ENCODE measurements at regions not wholly inside any gene's neighbourhood (a gene's known extent, or its start where the extent isn't known, plus 50 kb on each side); places are given as distances from the start of the nearest gene placed in this dataset.
"Not testable (repeated sequence)": the region's sequence is repeated elsewhere in the genome, so short reads cannot be mapped to it uniquely, and the experiment has no call there.

- Mint-ChIP-seq H3K27ac (no peak overlapping the region), H3K27me3 (no peaks in the 10 kb centered on the region), H3K4me3 (no peak overlapping the region), H3K4me1 (ENCODE audit: low read depth) (no peaks in the 10 kb centered on the region), H3K9me3 (peaks cover 10% of the 10 kb centered on the region), H3K36me3 (ENCODE audit: low read depth) (no peaks in the 10 kb centered on the region)
- DNase-seq, result no peak
Measured at GRCh38 chr1:118828038-118828437, 160.1 kb downstream of the TBX15 start.

- Mint-ChIP-seq H3K27ac (no peak overlapping the region), H3K4me3 (no peak overlapping the region), H3K36me3 (ENCODE audit: low read depth) (no peaks in the 10 kb centered on the region), H3K27me3 (no peaks in the 10 kb centered on the region), H3K9me3 (peaks cover 10% of the 10 kb centered on the region), H3K4me1 (ENCODE audit: low read depth) (no peaks in the 10 kb centered on the region)
- DNase-seq, result no peak
Measured at GRCh38 chr1:118827636-118828035, 160.5 kb downstream of the TBX15 start.

- H3K27ac Mint-ChIP-seq, result no peak overlapping the region
- H3K4me3 Mint-ChIP-seq, result no peak overlapping the region
- no peaks in the 10 kb centered on the region for H3K27me3 Mint-ChIP-seq
Measured at GRCh38 chr1:118827207-118827606, 160.9 kb downstream of the TBX15 start.

GRCh38 chr1:118826669-118827068 lies 161.5 kb downstream of the TBX15 start:
- no peaks in the 10 kb centered on the region for H3K36me3 Mint-ChIP-seq (ENCODE audit: low read depth)
- H3K9me3 Mint-ChIP-seq, result peaks cover 10% of the 10 kb centered on the region
- H3K27ac Mint-ChIP-seq, result no peak overlapping the region
- no peak overlapping the region for H3K4me3 Mint-ChIP-seq
- no peaks in the 10 kb centered on the region for H3K4me1 Mint-ChIP-seq (ENCODE audit: low read depth)
- no peak for DNase-seq
- no peaks in the 10 kb centered on the region for H3K27me3 Mint-ChIP-seq

More at GRCh38 chr1:118827207-118827606, 160.9 kb downstream of the TBX15 start:
- Mint-ChIP-seq H3K36me3 (ENCODE audit: low read depth) (no peaks in the 10 kb centered on the region), H3K9me3 (peaks cover 10% of the 10 kb centered on the region), H3K4me1 (ENCODE audit: low read depth) (no peaks in the 10 kb centered on the region)
- no peak for DNase-seq

GRCh38 chr1:118825619-118826018 lies 162.5 kb downstream of the TBX15 start:
- no peaks in the 10 kb centered on the region for H3K36me3 Mint-ChIP-seq (ENCODE audit: low read depth)
- H3K9me3 Mint-ChIP-seq, result peaks cover 12% of the 10 kb centered on the region
- H3K4me1 Mint-ChIP-seq (ENCODE audit: low read depth), result no peaks in the 10 kb centered on the region
- no peak overlapping the region for H3K4me3 Mint-ChIP-seq
- no peak overlapping the region for H3K27ac Mint-ChIP-seq
- DNase-seq, result no peak
- H3K27me3 Mint-ChIP-seq, result no peaks in the 10 kb centered on the region

- Mint-ChIP-seq H3K27me3 (no peaks in the 10 kb centered on the region), H3K27ac (no peak overlapping the region), H3K36me3 (ENCODE audit: low read depth) (no peaks in the 10 kb centered on the region), H3K4me1 (ENCODE audit: low read depth) (no peaks in the 10 kb centered on the region), H3K9me3 (peaks cover 13% of the 10 kb centered on the region), H3K4me3 (no peak overlapping the region)
- no peak for DNase-seq
Measured at GRCh38 chr1:118821801-118822200, 166.3 kb downstream of the TBX15 start.

- H3K36me3 Mint-ChIP-seq (ENCODE audit: low read depth), result no peaks in the 10 kb centered on the region
- no peak overlapping the region for H3K27ac Mint-ChIP-seq
- no peaks in the 10 kb centered on the region for H3K27me3 Mint-ChIP-seq
- peaks cover 13% of the 10 kb centered on the region for H3K9me3 Mint-ChIP-seq
- DNase-seq, result no peak
- H3K4me1 Mint-ChIP-seq (ENCODE audit: low read depth), result no peaks in the 10 kb centered on the region
- no peak overlapping the region for H3K4me3 Mint-ChIP-seq
Measured at GRCh38 chr1:118820864-118821263, 167.3 kb downstream of the TBX15 start.

GRCh38 chr1:118815909-118816308 lies 172.2 kb downstream of the TBX15 start:
- DNase-seq, result no peak
- no peak overlapping the region for H3K4me3 Mint-ChIP-seq
- no peak overlapping the region for H3K27ac Mint-ChIP-seq
- no peaks in the 10 kb centered on the region for H3K4me1 Mint-ChIP-seq (ENCODE audit: low read depth)
- peaks cover 13% of the 10 kb centered on the region for H3K9me3 Mint-ChIP-seq
- H3K36me3 Mint-ChIP-seq (ENCODE audit: low read depth), result no peaks in the 10 kb centered on the region
- no peaks in the 10 kb centered on the region for H3K27me3 Mint-ChIP-seq

- Mint-ChIP-seq H3K4me1 (ENCODE audit: low read depth) (no peaks in the 10 kb centered on the region), H3K27ac (no peak overlapping the region), H3K4me3 (no peak overlapping the region), H3K36me3 (ENCODE audit: low read depth) (no peaks in the 10 kb centered on the region), H3K9me3 (peaks cover 11% of the 10 kb centered on the region), H3K27me3 (no peaks in the 10 kb centered on the region)
- DNase-seq, result no peak
Measured at GRCh38 chr1:118812555-118812954, 175.6 kb downstream of the TBX15 start.

GRCh38 chr1:118811156-118811555 lies 177.0 kb downstream of the TBX15 start:
- no peak overlapping the region for H3K4me3 Mint-ChIP-seq
- no peaks in the 10 kb centered on the region for H3K4me1 Mint-ChIP-seq (ENCODE audit: low read depth)
- no peaks in the 10 kb centered on the region for H3K27me3 Mint-ChIP-seq
- no peaks in the 10 kb centered on the region for H3K36me3 Mint-ChIP-seq (ENCODE audit: low read depth)
- DNase-seq, result no peak
- H3K27ac Mint-ChIP-seq, result no peak overlapping the region
- H3K9me3 Mint-ChIP-seq, result peaks cover 11% of the 10 kb centered on the region

GRCh38 chr1:118809586-118809985 lies 178.6 kb downstream of the TBX15 start:
- H3K9me3 Mint-ChIP-seq, result peaks cover 13% of the 10 kb centered on the region
- H3K36me3 Mint-ChIP-seq (ENCODE audit: low read depth), result no peaks in the 10 kb centered on the region
- H3K4me3 Mint-ChIP-seq, result no peak overlapping the region
- no peak overlapping the region for H3K27ac Mint-ChIP-seq
- no peaks in the 10 kb centered on the region for H3K27me3 Mint-ChIP-seq
- H3K4me1 Mint-ChIP-seq (ENCODE audit: low read depth), result no peaks in the 10 kb centered on the region
- DNase-seq, result no peak

- not testable (repeated sequence) for H3K9me3 Mint-ChIP-seq; H3K4me3 Mint-ChIP-seq; H3K4me1 Mint-ChIP-seq (ENCODE audit: low read depth); H3K27me3 Mint-ChIP-seq; DNase-seq; H3K27ac Mint-ChIP-seq; H3K36me3 Mint-ChIP-seq (ENCODE audit: low read depth)
Measured at GRCh38 chr1:118803128-118803527, 185.0 kb downstream of the TBX15 start.

- no peak for DNase-seq
- Mint-ChIP-seq H3K9me3 (peaks cover 11% of the 10 kb centered on the region), H3K4me3 (no peak overlapping the region), H3K36me3 (ENCODE audit: low read depth) (no peaks in the 10 kb centered on the region), H3K27ac (no peak overlapping the region), H3K4me1 (ENCODE audit: low read depth) (no peaks in the 10 kb centered on the region), H3K27me3 (no peaks in the 10 kb centered on the region)
Measured at GRCh38 chr1:118791094-118791691, 196.9 kb downstream of the TBX15 start.

- DNase-seq, result no peak
- no peaks in the 10 kb centered on the region for H3K36me3 Mint-ChIP-seq (ENCODE audit: low read depth)
- H3K27ac Mint-ChIP-seq, result no peak overlapping the region
- H3K9me3 Mint-ChIP-seq, result peaks cover 17% of the 10 kb centered on the region
- H3K27me3 Mint-ChIP-seq, result no peaks in the 10 kb centered on the region
- no peaks in the 10 kb centered on the region for H3K4me1 Mint-ChIP-seq (ENCODE audit: low read depth)
- no peak overlapping the region for H3K4me3 Mint-ChIP-seq
Measured at GRCh38 chr1:118788463-118788862, 199.7 kb downstream of the TBX15 start.

GRCh38 chr1:118786454-118787155 lies 201.5 kb downstream of the TBX15 start:
- H3K27me3 Mint-ChIP-seq, result no peaks in the 10 kb centered on the region
- no peak overlapping the region for H3K4me3 Mint-ChIP-seq

More at GRCh38 chr1:118786454-118787155, 201.5 kb downstream of the TBX15 start:
- no peak overlapping the region for H3K27ac Mint-ChIP-seq
- peaks cover 22% of the 10 kb centered on the region for H3K9me3 Mint-ChIP-seq
- DNase-seq, result no peak
- H3K4me1 Mint-ChIP-seq (ENCODE audit: low read depth), result no peaks in the 10 kb centered on the region
- no peaks in the 10 kb centered on the region for H3K36me3 Mint-ChIP-seq (ENCODE audit: low read depth)
